Breast epithelium (tissue), 3 donors: ENCODE measurements at regions not wholly inside any gene's neighbourhood (a gene's known extent, or its start where the extent isn't known, plus 50 kb on each side); places are given as distances from the start of the nearest gene placed in this dataset.

Source experiments
- POLR2A ChIP-seq: fragments of 450-650 bp; IDR thresholded peaks from one replicate; pipeline ENCODE4 v1.6.1; 2016; ENCODE audit warnings: antibody characterized with exemption, mild to moderate bottlenecking, moderate library complexity
- TF ChIP-seq, protein P1 (sequence below), 3 donors: fragments of 450-650 bp; IDR thresholded peaks; one replicate each; pipeline ENCODE4 v1.5.1; 2016 to 2017; ENCODE audit warnings: antibody characterized with exemption in 3 of 3, mild to moderate bottlenecking in 3 of 3, moderate library complexity in 3 of 3

DNA sequence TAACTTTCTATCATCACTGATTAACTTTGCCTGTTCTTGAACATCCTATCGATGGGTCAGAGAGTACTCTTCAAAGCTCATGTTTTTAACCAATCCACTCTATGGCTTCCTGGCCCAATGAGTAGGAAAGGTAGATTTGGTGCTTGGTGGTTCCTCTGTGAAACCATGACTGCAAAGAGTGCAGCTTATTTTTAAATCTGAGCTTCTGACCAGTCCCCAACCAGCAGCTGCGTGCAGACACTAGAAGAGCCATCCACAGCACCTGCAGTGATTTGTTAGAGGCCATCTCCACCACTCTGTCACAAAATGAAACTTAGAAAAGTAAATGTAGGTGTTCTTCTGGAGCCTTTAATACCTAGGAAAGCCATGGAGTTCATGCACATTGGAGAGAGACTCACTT is 107.3 kb upstream of the WWC1 start:
- TF ChIP-seq, protein P1, sequence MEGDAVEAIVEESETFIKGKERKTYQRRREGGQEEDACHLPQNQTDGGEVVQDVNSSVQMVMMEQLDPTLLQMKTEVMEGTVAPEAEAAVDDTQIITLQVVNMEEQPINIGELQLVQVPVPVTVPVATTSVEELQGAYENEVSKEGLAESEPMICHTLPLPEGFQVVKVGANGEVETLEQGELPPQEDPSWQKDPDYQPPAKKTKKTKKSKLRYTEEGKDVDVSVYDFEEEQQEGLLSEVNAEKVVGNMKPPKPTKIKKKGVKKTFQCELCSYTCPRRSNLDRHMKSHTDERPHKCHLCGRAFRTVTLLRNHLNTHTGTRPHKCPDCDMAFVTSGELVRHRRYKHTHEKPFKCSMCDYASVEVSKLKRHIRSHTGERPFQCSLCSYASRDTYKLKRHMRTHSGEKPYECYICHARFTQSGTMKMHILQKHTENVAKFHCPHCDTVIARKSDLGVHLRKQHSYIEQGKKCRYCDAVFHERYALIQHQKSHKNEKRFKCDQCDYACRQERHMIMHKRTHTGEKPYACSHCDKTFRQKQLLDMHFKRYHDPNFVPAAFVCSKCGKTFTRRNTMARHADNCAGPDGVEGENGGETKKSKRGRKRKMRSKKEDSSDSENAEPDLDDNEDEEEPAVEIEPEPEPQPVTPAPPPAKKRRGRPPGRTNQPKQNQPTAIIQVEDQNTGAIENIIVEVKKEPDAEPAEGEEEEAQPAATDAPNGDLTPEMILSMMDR (IDR thresholded peaks at IDR 0.05) = no peak
- TF ChIP-seq POLR2A = no peak
